GM23338 (cell line): ENCODE measurements at regions not wholly inside any gene's neighbourhood (a gene's known extent, or its start where the extent isn't known, plus 50 kb on each side); places are given as distances from the start of the nearest gene placed in this dataset.

Experiments
- ATAC-seq: fragments of 200-7000 bp; cut with Tn5 transposase; 3 replicates; pipeline ENCODE4 v1.9.1; 2020
- DNase-seq: peaks from one replicate; pipeline ENCODE4 v3.0.0-alpha.2; 2015; ENCODE audit warnings: low spot score
- H2AFZ ChIP-seq: fragments of 200-600 bp; sonication (generic); 2 replicates; pipeline ENCODE4 v1.8.0; 2016; ENCODE audit warnings: antibody characterized with exemption, mild to moderate bottlenecking, moderate library complexity
- H3F3A ChIP-seq: fragments of 200-600 bp; sonication (generic); replicated peaks from 2 replicates; pipeline ENCODE4 v1.8.0; 2017; ENCODE audit warnings: antibody characterized with exemption, mixed run types, low read depth
- H3K27ac ChIP-seq: fragments of 200-600 bp; sonication (generic); 2 replicates; pipeline ENCODE4 v1.6.1; 2016; ENCODE audit warnings: low read depth
- H3K27me3 ChIP-seq: fragments of 200-600 bp; sonication (generic); 2 replicates; pipeline ENCODE4 v1.8.0; 2016; ENCODE audit warnings: mild to moderate bottlenecking, mixed run types, moderate library complexity; ENCODE audit not compliant: insufficient read depth
- H3K36me3 ChIP-seq: fragments of 200-600 bp; sonication (generic); 2 replicates; pipeline ENCODE4 v1.8.0; 2016; ENCODE audit warnings: mild to moderate bottlenecking; ENCODE audit not compliant: insufficient read depth
- H3K4me1 ChIP-seq: fragments of 200-600 bp; sonication (generic); 2 replicates; pipeline ENCODE4 v1.8.0; 2016; ENCODE audit warnings: mild to moderate bottlenecking, moderate library complexity; ENCODE audit not compliant: insufficient read depth
- H3K4me2 ChIP-seq: fragments of 200-600 bp; sonication (generic); 2 replicates; pipeline ENCODE4 v1.7.1; 2017; ENCODE audit warnings: mixed run types
- H3K4me3 ChIP-seq: fragments of 200-600 bp; sonication (generic); 2 replicates; pipeline ENCODE4 v1.6.1; 2016; ENCODE audit warnings: mixed run types
- H3K79me2 ChIP-seq: fragments of 200-600 bp; sonication (generic); replicated peaks from 2 replicates; pipeline ENCODE4 v1.8.0; 2017; ENCODE audit warnings: mild to moderate bottlenecking; ENCODE audit not compliant: insufficient read depth
- H3K9me2 ChIP-seq: fragments of 200-600 bp; sonication (generic); 2 replicates; pipeline ENCODE4 v1.8.0; 2017; ENCODE audit not compliant: insufficient read depth
- H4K20me1 ChIP-seq: fragments of 200-600 bp; sonication (generic); replicated peaks from 2 replicates; pipeline ENCODE4 v1.8.0; 2017; ENCODE audit warnings: mild to moderate bottlenecking; ENCODE audit not compliant: insufficient read depth
- H3K27ac Mint-ChIP-seq: 2 replicates; pipeline ENCODE4 v1.8.0; 2020; ENCODE audit warnings: inconsistent platforms, mild to moderate bottlenecking, moderate library complexity, mixed read lengths
- H3K27me3 Mint-ChIP-seq: 3 replicates; pipeline ENCODE4 v1.8.0; 2022; ENCODE audit warnings: low read depth, mild to moderate bottlenecking, moderate library complexity, mixed read lengths, inconsistent platforms; ENCODE audit not compliant: insufficient read depth, poor library complexity
- H3K36me3 Mint-ChIP-seq: 3 replicates; pipeline ENCODE4 v1.8.0; 2021; ENCODE audit warnings: low read depth, mild to moderate bottlenecking, inconsistent platforms, moderate library complexity, mixed read lengths
- H3K4me1 Mint-ChIP-seq: 3 replicates; pipeline ENCODE4 v1.8.0; 2020; ENCODE audit warnings: mild to moderate bottlenecking, inconsistent platforms, mixed read lengths
- H3K4me3 Mint-ChIP-seq: 3 replicates; pipeline ENCODE4 v1.8.0; 2021; ENCODE audit warnings: moderate library complexity, mild to moderate bottlenecking, inconsistent platforms, mixed read lengths
- H3K9me3 Mint-ChIP-seq: 3 replicates; pipeline ENCODE4 v1.8.0; 2020; ENCODE audit warnings: moderate library complexity, mild to moderate bottlenecking, inconsistent platforms, mixed read lengths
- CREB1 ChIP-seq: fragments of 250-450 bp; sonication (Bioruptor Pico); IDR thresholded peaks from 2 replicates; pipeline ENCODE4 v1.5.0; 2020; ENCODE audit warnings: low read depth, mild to moderate bottlenecking, moderate library complexity
- EZH2 ChIP-seq: fragments of 200-600 bp; sonication (generic); IDR thresholded peaks from one replicate; pipeline ENCODE4 v1.8.0; 2017; ENCODE audit warnings: antibody characterized with exemption, mild to moderate bottlenecking, low read depth; ENCODE audit not compliant: unreplicated experiment
- EZH2phosphoT487 ChIP-seq: fragments of 200-600 bp; sonication (generic); IDR thresholded peaks from one replicate; pipeline ENCODE4 v1.8.1; 2018; ENCODE audit warnings: antibody characterized with exemption; ENCODE audit not compliant: unreplicated experiment
- JUNB ChIP-seq: IDR thresholded peaks from one replicate; pipeline ENCODE4 v1.6.1; 2016; ENCODE audit warnings: antibody characterized with exemption; ENCODE audit not compliant: unreplicated experiment
- NANOG ChIP-seq: IDR thresholded peaks from 2 replicates; pipeline ENCODE4 v1.6.1; 2016; ENCODE audit warnings: antibody characterized with exemption, borderline replicate concordance
- POLR2AphosphoS5 ChIP-seq: IDR thresholded peaks from 2 replicates; pipeline ENCODE4 v1.6.1; 2016; ENCODE audit warnings: antibody characterized with exemption, low read depth
- REST ChIP-seq: IDR thresholded peaks from one replicate; pipeline ENCODE4 v1.6.1; 2018; ENCODE audit warnings: antibody characterized with exemption; ENCODE audit not compliant: unreplicated experiment
- STAT1 ChIP-seq: IDR thresholded peaks from one replicate; pipeline ENCODE4 v1.6.1; 2016; ENCODE audit warnings: antibody characterized with exemption; ENCODE audit not compliant: unreplicated experiment
- ZNF331 ChIP-seq: fragments of 250-450 bp; sonication (Bioruptor Pico); IDR thresholded peaks from 2 replicates; pipeline ENCODE4 v1.5.0; 2020; ENCODE audit warnings: low read depth, mild to moderate bottlenecking, moderate library complexity
- ZNF462 ChIP-seq: fragments of 250-450 bp; sonication (Bioruptor Pico); IDR thresholded peaks from 2 replicates; pipeline ENCODE4 v1.5.0; 2020; ENCODE audit warnings: mild to moderate bottlenecking, moderate library complexity

- ATAC-seq (no peak), DNase-seq (no peak)
- H3K9me3 Mint-ChIP-seq, result no peaks in the 10 kb centered on the region
- Histone ChIP-seq H3F3A (no peaks in the 10 kb centered on the region), H4K20me1 (no peaks in the 10 kb centered on the region), H3K9me2 (peaks cover 7% of the 10 kb centered on the region; the same call in 1 of the 2 replicates), H3K4me2 (no peak overlapping the region), H3K27ac (no peak overlapping the region), H3K79me2 (no peaks in the 10 kb centered on the region), H3K36me3 (no peaks in the 10 kb centered on the region), H2AFZ (no peak overlapping the region), H3K27me3 (no peaks in the 10 kb centered on the region), H3K4me1 (no peaks in the 10 kb centered on the region), H3K4me3 (no peak overlapping the region)
- TF ChIP-seq ZNF462 (CRISPR knock-in tag) (no peak), CREB1 (CRISPR knock-in tag) (no peak), POLR2AphosphoS5 (no peak), ZNF331 (no peak), NANOG (no peak), EZH2 (no peak)
- H3K4me1 Mint-ChIP-seq, result peaks cover 2% of the 10 kb centered on the region; the same call in 2 of the 3 replicates
- no peak overlapping the region for H3K27ac Mint-ChIP-seq
- no peaks in the 10 kb centered on the region for H3K27me3 Mint-ChIP-seq
- H3K36me3 Mint-ChIP-seq, result no peaks in the 10 kb centered on the region
- no peak overlapping the region for H3K4me3 Mint-ChIP-seq
Measured at GRCh38 chr12:43123461-43123860, 428.5 kb downstream of the ADAMTS20 start.

GRCh38 chr12:43120150-43120549 is 431.9 kb downstream of the ADAMTS20 start:
- Mint-ChIP-seq H3K4me3 (no peak overlapping the region), H3K4me1 (no peaks in the 10 kb centered on the region), H3K27ac (no peak overlapping the region), H3K27me3 (no peaks in the 10 kb centered on the region), H3K36me3 (no peaks in the 10 kb centered on the region), H3K9me3 (no peaks in the 10 kb centered on the region)
- H3K36me3 ChIP-seq, result no peaks in the 10 kb centered on the region
- DNase-seq (no peak), ATAC-seq (no peak)
- H3K4me2 ChIP-seq, result no peak overlapping the region
- H3K27me3 ChIP-seq, result no peaks in the 10 kb centered on the region
- H4K20me1 ChIP-seq, result no peaks in the 10 kb centered on the region
- H3K4me1 ChIP-seq, result no peaks in the 10 kb centered on the region
- peaks cover 7% of the 10 kb centered on the region; the same call in 1 of the 2 replicates for H3K9me2 ChIP-seq
- no peak overlapping the region for H3K4me3 ChIP-seq
- H3K27ac ChIP-seq, result no peak overlapping the region
- H3F3A ChIP-seq, result no peaks in the 10 kb centered on the region
- no peak overlapping the region for H2AFZ ChIP-seq
- H3K79me2 ChIP-seq, result no peaks in the 10 kb centered on the region
- TF ChIP-seq REST, result no peak
- no peak for TF ChIP-seq EZH2phosphoT487
- no peak for TF ChIP-seq EZH2
- no peak for TF ChIP-seq JUNB
- no peak for TF ChIP-seq CREB1 (CRISPR knock-in tag)
- TF ChIP-seq STAT1, result no peak
